ENCODE measurements at regions not wholly inside any gene's neighbourhood (a gene's known extent, or its start where the extent isn't known, plus 50 kb on each side); places are given as distances from the start of the nearest gene placed in this dataset.

DNA sequence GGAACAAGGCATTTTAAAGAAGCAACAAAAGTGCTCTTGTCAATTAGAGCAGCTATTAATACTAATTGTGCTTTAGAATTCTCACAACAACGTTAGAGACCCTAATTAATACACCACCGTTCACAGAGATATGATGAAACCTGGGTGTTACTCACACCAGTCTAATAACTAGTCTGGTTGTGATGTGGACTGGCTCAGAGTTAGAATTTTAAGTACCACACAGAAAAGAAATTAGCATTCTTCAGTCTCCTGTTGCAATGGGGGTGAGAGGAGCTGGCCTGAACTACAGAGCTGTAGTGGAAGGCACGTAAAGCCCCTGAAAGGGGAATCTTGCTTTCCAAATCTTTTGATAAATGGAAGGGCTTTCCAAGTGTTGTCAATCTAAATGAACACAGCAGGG is 240.8 kb upstream of the TOX3 start:
- TF ChIP-seq POLR2AphosphoS5 (IDR thresholded peaks at IDR 0.05; ENCODE audit: low read depth, low read length) (no peak), TAF1 (IDR thresholded peaks at IDR 0.05; ENCODE audit: borderline replicate concordance, insufficient read depth, low read length) (no peak), FOXP2 (optimal IDR thresholded peaks at IDR 0.05; ENCODE audit: borderline replicate concordance, extremely low read depth, extremely low read length, insufficient read depth) (no peak)
